Cardiac muscle cell (in vitro differentiated cells and primary cell): ENCODE measurements at regions not wholly inside any gene's neighbourhood (a gene's known extent, or its start where the extent isn't known, plus 50 kb on each side); places are given as distances from the start of the nearest gene placed in this dataset.

Source experiments
- DNase-seq, 2 donors: peaks; one replicate each; pipeline versions ENCODE4 v3.0.0 to v3.0.0-alpha.2; 2010 to 2017; ENCODE audit warnings: low read depth in 1 of 2, low spot score in 1 of 2
- H3K27ac ChIP-seq: fragments of 200-600 bp; sonication (generic); 2 replicates; pipeline ENCODE4 v1.5.1; 2016
- H3K27me3 ChIP-seq: fragments of 200-600 bp; sonication (generic); 2 replicates; pipeline ENCODE4 v1.6.0; 2016; ENCODE audit warnings: control low read depth
- H3K36me3 ChIP-seq: fragments of 200-600 bp; sonication (generic); 2 replicates; pipeline ENCODE4 v1.5.1; 2016; ENCODE audit warnings: control low read depth
- H3K4me1 ChIP-seq: fragments of 200-600 bp; sonication (generic); 2 replicates; pipeline ENCODE4 v1.8.1; 2017; ENCODE audit warnings: low read depth, mild to moderate bottlenecking, mixed run types
- H3K4me3 ChIP-seq: fragments of 200-600 bp; sonication (generic); 2 replicates; pipeline ENCODE4 v1.5.1; 2016; ENCODE audit warnings: mild to moderate bottlenecking
- H3K9me3 ChIP-seq: fragments of 200-600 bp; sonication (generic); 2 replicates; pipeline ENCODE4 v1.5.1; 2017; ENCODE audit warnings: low read depth, mild to moderate bottlenecking, control low read depth
- TF ChIP-seq, protein P1 (sequence below): IDR thresholded peaks from 2 replicates; pipeline ENCODE4 v1.5.1; 2012; ENCODE audit warnings: low read depth, mild to moderate bottlenecking, low read length

DNA sequence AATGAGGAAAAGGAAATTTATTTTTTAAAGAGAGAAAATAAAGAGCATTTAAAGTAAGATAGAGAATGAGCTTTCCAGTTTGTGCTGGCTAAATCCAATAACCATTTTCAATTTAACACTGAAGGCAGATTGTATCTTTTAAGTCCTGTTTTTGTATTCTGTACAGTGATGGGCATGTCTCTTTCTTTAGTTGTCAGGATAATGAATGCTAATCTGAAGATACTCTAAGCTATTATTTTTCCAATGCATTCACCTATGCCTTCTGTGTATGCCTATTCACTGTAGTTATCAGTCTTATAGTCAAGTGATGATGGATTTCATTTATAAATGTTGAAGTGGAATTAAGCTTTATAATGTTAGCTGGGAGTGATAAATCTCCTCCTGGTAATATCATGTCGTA, 101.4 kb downstream of the DYNAP start:
- TF ChIP-seq, protein P1, sequence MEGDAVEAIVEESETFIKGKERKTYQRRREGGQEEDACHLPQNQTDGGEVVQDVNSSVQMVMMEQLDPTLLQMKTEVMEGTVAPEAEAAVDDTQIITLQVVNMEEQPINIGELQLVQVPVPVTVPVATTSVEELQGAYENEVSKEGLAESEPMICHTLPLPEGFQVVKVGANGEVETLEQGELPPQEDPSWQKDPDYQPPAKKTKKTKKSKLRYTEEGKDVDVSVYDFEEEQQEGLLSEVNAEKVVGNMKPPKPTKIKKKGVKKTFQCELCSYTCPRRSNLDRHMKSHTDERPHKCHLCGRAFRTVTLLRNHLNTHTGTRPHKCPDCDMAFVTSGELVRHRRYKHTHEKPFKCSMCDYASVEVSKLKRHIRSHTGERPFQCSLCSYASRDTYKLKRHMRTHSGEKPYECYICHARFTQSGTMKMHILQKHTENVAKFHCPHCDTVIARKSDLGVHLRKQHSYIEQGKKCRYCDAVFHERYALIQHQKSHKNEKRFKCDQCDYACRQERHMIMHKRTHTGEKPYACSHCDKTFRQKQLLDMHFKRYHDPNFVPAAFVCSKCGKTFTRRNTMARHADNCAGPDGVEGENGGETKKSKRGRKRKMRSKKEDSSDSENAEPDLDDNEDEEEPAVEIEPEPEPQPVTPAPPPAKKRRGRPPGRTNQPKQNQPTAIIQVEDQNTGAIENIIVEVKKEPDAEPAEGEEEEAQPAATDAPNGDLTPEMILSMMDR: no peak
- Histone ChIP-seq H3K9me3 (no peaks in the 10 kb centered on the region), H3K27ac (no peak overlapping the region), H3K4me3 (no peak overlapping the region), H3K36me3 (no peaks in the 10 kb centered on the region), H3K4me1 (no peaks in the 10 kb centered on the region), H3K27me3 (no peaks in the 10 kb centered on the region)
- no peak for DNase-seq

DNA sequence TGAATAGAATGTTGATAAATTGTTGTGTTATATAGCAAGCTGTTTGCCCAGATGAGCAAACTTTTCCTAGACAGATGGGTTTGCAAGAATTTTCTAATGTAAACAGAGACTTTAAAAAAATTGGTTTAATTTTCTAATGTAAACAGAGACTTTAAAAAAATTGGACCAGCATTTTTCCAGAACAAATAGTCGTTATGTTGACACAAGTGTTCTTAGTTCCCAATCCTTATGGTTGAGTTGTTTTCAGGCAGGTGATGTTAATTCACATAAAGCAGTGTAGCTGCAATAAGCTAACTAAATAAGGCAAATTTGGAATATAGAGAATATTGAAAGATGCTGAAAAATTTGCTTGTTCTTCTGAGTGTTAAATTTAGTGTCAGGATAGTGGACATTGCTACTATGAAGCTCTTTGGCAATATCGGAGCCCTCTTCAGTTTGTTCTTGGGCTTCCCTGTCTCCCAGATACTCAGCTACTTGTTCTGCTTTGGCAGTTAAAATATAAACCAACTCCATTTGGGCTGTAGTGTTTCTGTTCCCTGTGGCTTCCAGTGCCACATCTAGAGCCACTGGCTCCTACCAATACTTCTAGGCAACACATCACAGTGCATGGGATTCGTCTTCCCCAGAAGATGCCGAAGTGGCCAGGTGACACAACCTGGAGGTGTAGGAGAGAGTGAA, 105.7 kb downstream of the DYNAP start:
- no peak overlapping the region for H3K27ac ChIP-seq
- TF ChIP-seq, protein P1: no peak
- H3K4me1 ChIP-seq: no peaks in the 10 kb centered on the region
- no peaks in the 10 kb centered on the region for H3K9me3 ChIP-seq
- no peaks in the 10 kb centered on the region for H3K36me3 ChIP-seq
- no peak for DNase-seq
- H3K4me3 ChIP-seq: no peak overlapping the region
- no peaks in the 10 kb centered on the region for H3K27me3 ChIP-seq

DNA sequence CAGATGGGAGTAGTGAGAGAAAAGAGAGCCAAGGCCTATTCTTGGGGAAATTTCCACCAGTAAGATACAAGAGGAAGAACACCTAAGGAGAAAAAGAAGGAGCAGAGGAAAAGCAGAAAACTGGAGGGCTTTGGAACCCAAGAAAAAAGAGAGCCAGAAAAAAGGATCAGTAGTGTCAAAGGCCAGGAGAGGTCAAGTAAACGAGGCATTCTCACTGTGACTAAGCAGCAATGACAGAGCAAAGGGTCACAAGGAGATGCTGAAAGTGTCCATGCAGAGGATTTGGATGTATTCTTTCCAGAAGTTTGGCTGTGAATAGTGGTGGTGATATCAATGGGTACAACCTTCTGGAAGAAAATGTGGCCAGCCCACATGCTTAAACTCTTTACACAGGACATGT, 109.5 kb downstream of the DYNAP start:
- DNase-seq: no peak
- TF ChIP-seq, protein P1: no peak
- Histone ChIP-seq H3K27ac (no peak overlapping the region), H3K4me3 (no peak overlapping the region), H3K4me1 (no peaks in the 10 kb centered on the region), H3K27me3 (no peaks in the 10 kb centered on the region), H3K9me3 (no peaks in the 10 kb centered on the region), H3K36me3 (no peaks in the 10 kb centered on the region)

DNA sequence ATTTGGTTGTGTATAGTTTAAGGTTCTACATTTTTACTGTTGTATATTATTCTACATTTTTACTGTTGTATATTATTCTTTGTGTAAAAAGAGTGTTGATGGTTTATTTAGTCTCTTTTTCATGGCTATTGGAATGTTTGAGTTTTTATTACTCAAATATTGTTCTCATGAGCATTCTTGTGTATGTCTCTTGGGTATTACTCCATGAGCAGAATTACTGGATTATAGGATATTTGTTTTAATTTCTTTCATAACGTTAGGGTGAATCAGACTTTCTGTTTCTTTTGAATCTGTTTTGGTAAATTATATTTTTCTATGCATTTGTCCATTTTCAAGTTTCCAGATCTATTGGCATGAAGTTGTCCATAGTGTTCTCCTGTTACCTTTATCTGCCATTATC, 111.6 kb downstream of the DYNAP start:
- H3K36me3 ChIP-seq: no peaks in the 10 kb centered on the region
- H3K9me3 ChIP-seq: no peaks in the 10 kb centered on the region
- no peak overlapping the region for H3K27ac ChIP-seq
- no peak for DNase-seq
- H3K4me1 ChIP-seq: no peaks in the 10 kb centered on the region
- H3K27me3 ChIP-seq: no peaks in the 10 kb centered on the region
- no peak overlapping the region for H3K4me3 ChIP-seq
- TF ChIP-seq, protein P1: no peak

DNA sequence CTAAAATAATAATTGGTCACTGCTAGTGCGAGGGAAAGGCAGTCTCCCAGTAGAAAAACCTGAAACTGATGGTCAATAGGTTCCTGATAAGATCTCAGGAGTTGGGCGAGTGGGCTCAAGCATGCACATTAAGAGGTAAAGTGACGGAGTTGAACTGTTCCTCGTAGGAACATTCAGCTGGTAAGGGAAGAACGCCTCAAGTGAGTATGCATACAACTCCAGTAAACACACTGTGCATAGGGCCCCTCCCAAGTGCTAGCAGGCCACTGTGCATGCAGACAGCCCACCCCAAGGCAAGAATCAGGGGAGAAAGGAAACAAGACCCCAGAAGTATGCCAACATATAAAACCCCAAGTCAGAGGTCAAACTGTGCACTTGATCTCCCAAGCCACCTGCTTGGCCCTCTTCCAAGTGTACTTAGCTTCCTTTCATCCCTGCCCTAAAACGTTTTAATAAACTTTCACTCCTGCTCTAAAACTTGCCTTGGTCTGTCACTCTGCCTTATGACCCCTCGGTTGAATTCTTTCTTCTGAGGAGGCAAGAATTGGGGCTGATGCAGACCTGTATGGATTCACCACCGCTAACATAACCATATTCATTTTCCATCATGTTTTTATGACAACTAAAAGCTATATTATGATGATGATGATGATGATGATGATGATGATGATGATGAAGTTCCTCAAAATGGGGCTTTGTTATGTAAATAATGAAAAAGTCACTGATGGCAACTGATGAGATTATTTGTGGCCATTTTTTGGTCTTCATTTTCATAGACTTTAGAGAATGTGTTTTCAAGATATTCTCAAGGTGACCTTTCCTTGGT, 118.0 kb upstream of the RAB27B start:
- Histone ChIP-seq H3K9me3 (no peaks in the 10 kb centered on the region), H3K27me3 (no peaks in the 10 kb centered on the region), H3K36me3 (no peaks in the 10 kb centered on the region), H3K4me1 (no peaks in the 10 kb centered on the region), H3K4me3 (no peak overlapping the region), H3K27ac (no peak overlapping the region)
- TF ChIP-seq, protein P1: no peak
- DNase-seq: no peak
